ENCODE measurements at regions not wholly inside any gene's neighbourhood (a gene's known extent, or its start where the extent isn't known, plus 50 kb on each side); places are given as distances from the start of the nearest gene placed in this dataset.

GRCh38 chr2:46829231-46829995, 86.2 kb downstream of the MCFD2 start:
- DNase-seq, result no peak

- DNase-seq, result no peak
Measured at GRCh38 chr2:46828491-46829230, 86.9 kb downstream of the MCFD2 start.

- no peak for DNase-seq
Measured at GRCh38 chr2:46828135-46828438, 87.5 kb downstream of the MCFD2 start.

- DNase-seq, result no peak
Measured at GRCh38 chr2:46827274-46828134, 88.1 kb downstream of the MCFD2 start.

- no peak for DNase-seq
Measured at GRCh38 chr2:46826569-46827245, 88.9 kb downstream of the MCFD2 start.

GRCh38 chr2:46825939-46826568, 89.6 kb downstream of the MCFD2 start:
- DNase-seq, result no peak

- no peak for DNase-seq
Measured at GRCh38 chr2:46825231-46825938, 90.2 kb downstream of the MCFD2 start.

- no peak for DNase-seq
Measured at GRCh38 chr2:46824611-46825010, 91.0 kb downstream of the MCFD2 start.

- no peak for DNase-seq
Measured at GRCh38 chr2:46821600-46821999, 94.0 kb downstream of the MCFD2 start.

- DNase-seq, result no peak
Measured at GRCh38 chr2:46818819-46819218, 96.8 kb downstream of the MCFD2 start.

GRCh38 chr2:46818141-46818621, 97.4 kb downstream of the MCFD2 start:
- DNase-seq, result no peak

- DNase-seq, result no peak
Measured at GRCh38 chr2:46816846-46817726, 98.5 kb downstream of the MCFD2 start.

- peak; percentile 10 for DNase-seq
Measured at GRCh38 chr2:46816151-46816845, 99.3 kb downstream of the MCFD2 start.

- peak; percentile 18 for DNase-seq
Measured at GRCh38 chr2:46815121-46815802, 100.3 kb downstream of the MCFD2 start.

GRCh38 chr2:46814160-46814961, 101.2 kb downstream of the MCFD2 start:
- DNase-seq, result peak; percentile 27

- DNase-seq, result peak; percentile 6
Measured at GRCh38 chr2:46813680-46814079, 101.9 kb downstream of the MCFD2 start.

- no peak for DNase-seq
Measured at GRCh38 chr2:46813020-46813415, 102.6 kb downstream of the MCFD2 start.

Data from stimulated activated CD8-positive, alpha-beta memory T cell treated with anti-CD3 and anti-CD28 coated beads, Interleukin-4, amount 100 ng/mL, for 48 hours (primary cell).